NCI-H2196 treated with DMSO at 0.1 percent for 48 hours (cell line): ENCODE measurements at regions not wholly inside any gene's neighbourhood (a gene's known extent, or its start where the extent isn't known, plus 50 kb on each side); places are given as distances from the start of the nearest gene placed in this dataset.

Experiments used
- DNase-seq: peaks from one replicate; lab custom pipeline; 2025; ENCODE audit not compliant: unreplicated experiment; lab: John Stamatoyannopoulos, UW

GRCh38 chr6:138550346-138550767 is 51.1 kb upstream of the NHSL1 start:
- no peak for DNase-seq

- no peak for DNase-seq
Measured at GRCh38 chr6:138554146-138554545, 54.9 kb upstream of the NHSL1 start.

- no peak for DNase-seq
Measured at GRCh38 chr6:138555421-138555988, 56.2 kb upstream of the NHSL1 start.

GRCh38 chr6:138557147-138557546 is 57.9 kb upstream of the NHSL1 start:
- no peak for DNase-seq

- DNase-seq, result no peak
Measured at GRCh38 chr6:138559143-138559542, 59.8 kb upstream of the NHSL1 start.

- no peak for DNase-seq
Measured at GRCh38 chr6:138560130-138560860, 61.0 kb upstream of the NHSL1 start.

- DNase-seq, result no peak
Measured at GRCh38 chr6:138562691-138563090, 63.4 kb upstream of the NHSL1 start.

- DNase-seq, result no peak
Measured at GRCh38 chr6:138563231-138563630, 63.9 kb upstream of the NHSL1 start.

GRCh38 chr6:138563650-138564049 is 64.4 kb upstream of the NHSL1 start:
- no peak for DNase-seq

GRCh38 chr6:138564170-138564721 is 65.0 kb upstream of the NHSL1 start:
- no peak for DNase-seq

GRCh38 chr6:138567052-138567451 is 67.8 kb upstream of the NHSL1 start:
- DNase-seq, result no peak

- no peak for DNase-seq
Measured at GRCh38 chr6:138568997-138569396, 69.7 kb upstream of the NHSL1 start.

- DNase-seq, result no peak
Measured at GRCh38 chr6:138569554-138569953, 70.3 kb upstream of the NHSL1 start.

GRCh38 chr6:138569970-138570724 is 70.9 kb upstream of the NHSL1 start:
- DNase-seq, result no peak

- no peak for DNase-seq
Measured at GRCh38 chr6:138570725-138571029, 71.4 kb upstream of the NHSL1 start.

GRCh38 chr6:138571181-138571580 is 71.9 kb upstream of the NHSL1 start:
- DNase-seq, result no peak

GRCh38 chr6:138571585-138572166 is 72.4 kb upstream of the NHSL1 start:
- no peak for DNase-seq

GRCh38 chr6:138572167-138572875 is 73.0 kb upstream of the NHSL1 start:
- peak; percentile 62 for DNase-seq

GRCh38 chr6:138572885-138573284 is 73.6 kb upstream of the NHSL1 start:
- DNase-seq, result no peak

- DNase-seq, result no peak
Measured at GRCh38 chr6:138575257-138575656, 76.0 kb upstream of the NHSL1 start.

GRCh38 chr6:138576313-138576712 is 77.0 kb upstream of the NHSL1 start:
- no peak for DNase-seq
